ENCODE measurements at regions not wholly inside any gene's neighbourhood (a gene's known extent, or its start where the extent isn't known, plus 50 kb on each side); places are given as distances from the start of the nearest gene placed in this dataset.

DNA sequence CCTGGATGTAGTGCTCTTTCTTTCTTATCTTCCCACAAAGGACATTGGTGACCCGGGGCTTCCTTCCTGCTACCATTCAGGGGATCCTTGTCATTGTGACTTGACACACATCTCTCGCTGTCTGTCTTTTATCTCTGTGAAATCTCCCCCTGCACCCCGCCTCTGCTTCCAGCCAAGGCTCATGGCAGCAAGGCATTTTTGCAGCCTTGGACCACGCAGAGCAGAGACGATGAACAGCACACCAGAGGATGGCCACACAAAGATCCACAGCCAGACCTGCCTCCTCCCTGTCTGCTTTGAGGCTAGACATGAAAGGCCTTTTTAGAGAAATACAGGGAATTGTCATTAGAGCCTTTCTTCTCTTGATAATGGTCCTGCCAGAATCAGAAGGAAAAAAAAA lies 549.1 kb downstream of the CDK5RAP2 start:
- no peak overlapping the region for H2AFZ ChIP-seq (ENCODE audit: low read depth, low read length)
- H3K9ac ChIP-seq (ENCODE audit: low read length) = no peak overlapping the region
- H4K20me1 ChIP-seq (ENCODE audit: insufficient read depth, low read length) = no peaks in the 10 kb centered on the region
- no peaks in the 10 kb centered on the region for H3K4me1 ChIP-seq (ENCODE audit: low read length)
- no peak overlapping the region for H3K4me3 ChIP-seq (ENCODE audit: low read length)
- no peak overlapping the region for H3K27ac ChIP-seq (ENCODE audit: low read length)
- no peaks in the 10 kb centered on the region for H3K36me3 ChIP-seq (replicated peaks; ENCODE audit: low read depth, low read length)
- no peaks in the 10 kb centered on the region for H3K9me3 ChIP-seq (ENCODE audit: insufficient read depth, low read length)
- no peak overlapping the region for H3K4me2 ChIP-seq (ENCODE audit: low read length)
- TF ChIP-seq, protein P1, sequence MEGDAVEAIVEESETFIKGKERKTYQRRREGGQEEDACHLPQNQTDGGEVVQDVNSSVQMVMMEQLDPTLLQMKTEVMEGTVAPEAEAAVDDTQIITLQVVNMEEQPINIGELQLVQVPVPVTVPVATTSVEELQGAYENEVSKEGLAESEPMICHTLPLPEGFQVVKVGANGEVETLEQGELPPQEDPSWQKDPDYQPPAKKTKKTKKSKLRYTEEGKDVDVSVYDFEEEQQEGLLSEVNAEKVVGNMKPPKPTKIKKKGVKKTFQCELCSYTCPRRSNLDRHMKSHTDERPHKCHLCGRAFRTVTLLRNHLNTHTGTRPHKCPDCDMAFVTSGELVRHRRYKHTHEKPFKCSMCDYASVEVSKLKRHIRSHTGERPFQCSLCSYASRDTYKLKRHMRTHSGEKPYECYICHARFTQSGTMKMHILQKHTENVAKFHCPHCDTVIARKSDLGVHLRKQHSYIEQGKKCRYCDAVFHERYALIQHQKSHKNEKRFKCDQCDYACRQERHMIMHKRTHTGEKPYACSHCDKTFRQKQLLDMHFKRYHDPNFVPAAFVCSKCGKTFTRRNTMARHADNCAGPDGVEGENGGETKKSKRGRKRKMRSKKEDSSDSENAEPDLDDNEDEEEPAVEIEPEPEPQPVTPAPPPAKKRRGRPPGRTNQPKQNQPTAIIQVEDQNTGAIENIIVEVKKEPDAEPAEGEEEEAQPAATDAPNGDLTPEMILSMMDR (IDR thresholded peaks at IDR 0.05; ENCODE audit: low read depth, low read length) = no peak
- no peak for TF ChIP-seq EZH2phosphoT487 (IDR thresholded peaks at IDR 0.05; ENCODE audit: low read depth)
- no peaks in the 10 kb centered on the region for H3K79me2 ChIP-seq (ENCODE audit: low read length)
- no peaks in the 10 kb centered on the region for H3K27me3 ChIP-seq (ENCODE audit: low read depth, low read length)

GRCh38 chr9:120018550-120018949 lies 561.4 kb downstream of the CDK5RAP2 start:
- no peak overlapping the region for H3K4me2 ChIP-seq (ENCODE audit: low read length)
- TF ChIP-seq, protein P1 (IDR thresholded peaks at IDR 0.05; ENCODE audit: low read depth, low read length) = no peak
- no peak for TF ChIP-seq EZH2phosphoT487 (IDR thresholded peaks at IDR 0.05; ENCODE audit: low read depth)
- no peak overlapping the region for H3K9ac ChIP-seq (ENCODE audit: low read length)

DNA sequence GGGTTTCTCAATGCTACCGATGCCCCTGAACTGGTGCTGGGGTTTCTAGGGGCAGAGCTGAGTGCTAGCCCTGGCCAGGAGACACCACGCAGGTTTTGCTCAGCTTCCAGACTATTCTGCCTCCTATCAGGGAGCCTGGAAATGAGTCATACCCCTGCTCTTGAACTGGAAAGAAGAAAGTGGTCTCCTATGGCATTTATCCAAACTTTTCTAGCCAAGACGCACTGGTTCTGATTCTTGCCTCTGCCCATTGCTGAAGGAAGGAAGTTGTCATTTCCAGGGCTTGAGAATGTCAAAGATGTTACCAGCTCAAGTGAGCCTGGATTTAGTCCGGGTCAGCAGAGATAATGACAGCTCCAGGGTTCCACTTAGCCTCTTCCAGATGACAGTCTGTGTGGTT lies 561.9 kb downstream of the CDK5RAP2 start:
- H3K4me2 ChIP-seq (ENCODE audit: low read length) = no peak overlapping the region
- no peaks in the 10 kb centered on the region for H3K9me3 ChIP-seq (ENCODE audit: insufficient read depth, low read length)
- H3K27ac ChIP-seq (ENCODE audit: low read length) = no peak overlapping the region
- no peak overlapping the region for H3K4me3 ChIP-seq (ENCODE audit: low read length)
- no peaks in the 10 kb centered on the region for H3K4me1 ChIP-seq (ENCODE audit: low read length)
- TF ChIP-seq EZH2phosphoT487 (IDR thresholded peaks at IDR 0.05; ENCODE audit: low read depth) = no peak
- TF ChIP-seq, protein P1 (IDR thresholded peaks at IDR 0.05; ENCODE audit: low read depth, low read length) = no peak
- no peaks in the 10 kb centered on the region for H3K27me3 ChIP-seq (ENCODE audit: low read depth, low read length)
- H3K79me2 ChIP-seq (ENCODE audit: low read length) = no peaks in the 10 kb centered on the region
- no peaks in the 10 kb centered on the region for H4K20me1 ChIP-seq (ENCODE audit: insufficient read depth, low read length)
- no peak overlapping the region for H3K9ac ChIP-seq (ENCODE audit: low read length)
- H2AFZ ChIP-seq (ENCODE audit: low read depth, low read length) = no peak overlapping the region
- no peaks in the 10 kb centered on the region for H3K36me3 ChIP-seq (replicated peaks; ENCODE audit: low read depth, low read length)

More at GRCh38 chr9:120018550-120018949, 561.4 kb downstream of the CDK5RAP2 start:
- H3K4me3 ChIP-seq (ENCODE audit: low read length) = no peak overlapping the region
- no peaks in the 10 kb centered on the region for H3K36me3 ChIP-seq (replicated peaks; ENCODE audit: low read depth, low read length)
- H3K27ac ChIP-seq (ENCODE audit: low read length) = no peak overlapping the region
- no peaks in the 10 kb centered on the region for H3K79me2 ChIP-seq (ENCODE audit: low read length)
- H2AFZ ChIP-seq (ENCODE audit: low read depth, low read length) = no peak overlapping the region
- no peaks in the 10 kb centered on the region for H4K20me1 ChIP-seq (ENCODE audit: insufficient read depth, low read length)
- no peaks in the 10 kb centered on the region for H3K9me3 ChIP-seq (ENCODE audit: insufficient read depth, low read length)
- H3K4me1 ChIP-seq (ENCODE audit: low read length) = no peaks in the 10 kb centered on the region
- H3K27me3 ChIP-seq (ENCODE audit: low read depth, low read length) = no peaks in the 10 kb centered on the region

DNA sequence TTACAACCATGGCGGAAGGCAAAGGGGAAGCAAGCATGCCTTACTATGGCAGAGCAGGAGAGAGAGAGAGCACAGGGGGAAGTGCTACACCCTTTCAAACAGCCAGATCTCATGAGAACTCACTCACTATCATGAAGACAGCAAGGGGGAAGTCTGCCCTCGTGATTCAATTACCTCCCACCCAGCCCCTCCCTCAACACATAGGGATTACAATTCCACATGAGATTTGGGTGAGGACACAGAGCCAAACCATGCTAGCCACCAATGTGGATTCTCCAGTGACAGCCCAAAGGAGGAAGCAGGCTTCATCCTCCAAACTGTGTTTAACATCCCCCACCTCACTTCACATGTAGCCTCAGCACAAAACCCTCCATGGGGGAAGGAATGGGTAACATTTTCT lies 563.7 kb downstream of the CDK5RAP2 start:
- no peaks in the 10 kb centered on the region for H3K4me1 ChIP-seq (ENCODE audit: low read length)
- H2AFZ ChIP-seq (ENCODE audit: low read depth, low read length) = no peak overlapping the region
- H3K9me3 ChIP-seq (ENCODE audit: insufficient read depth, low read length) = no peaks in the 10 kb centered on the region
- TF ChIP-seq EZH2phosphoT487 (IDR thresholded peaks at IDR 0.05; ENCODE audit: low read depth) = no peak
- TF ChIP-seq, protein P1 (IDR thresholded peaks at IDR 0.05; ENCODE audit: low read depth, low read length) = no peak
- no peaks in the 10 kb centered on the region for H4K20me1 ChIP-seq (ENCODE audit: insufficient read depth, low read length)
- no peaks in the 10 kb centered on the region for H3K79me2 ChIP-seq (ENCODE audit: low read length)
- H3K4me2 ChIP-seq (ENCODE audit: low read length) = no peak overlapping the region
- no peaks in the 10 kb centered on the region for H3K27me3 ChIP-seq (ENCODE audit: low read depth, low read length)
- no peaks in the 10 kb centered on the region for H3K36me3 ChIP-seq (replicated peaks; ENCODE audit: low read depth, low read length)
- no peak overlapping the region for H3K9ac ChIP-seq (ENCODE audit: low read length)
- no peak overlapping the region for H3K27ac ChIP-seq (ENCODE audit: low read length)
- H3K4me3 ChIP-seq (ENCODE audit: low read length) = no peak overlapping the region

Data from OCI-LY3 (cell line).